Osteocyte (in vitro differentiated cells): ENCODE measurements at regions not wholly inside any gene's neighbourhood (a gene's known extent, or its start where the extent isn't known, plus 50 kb on each side); places are given as distances from the start of the nearest gene placed in this dataset.

Source experiments
- DNase-seq: peaks from one replicate; pipeline ENCODE4 v3.0.0; 2021; ENCODE audit warnings: mixed read lengths; ENCODE audit not compliant: unreplicated experiment; ENCODE audit errors: extremely low spot score
- H3K27ac Mint-ChIP-seq: one replicate; pipeline ENCODE4 v1.8.0; 2021; ENCODE audit warnings: mild to moderate bottlenecking, mixed read lengths; ENCODE audit not compliant: unreplicated experiment
- H3K27me3 Mint-ChIP-seq: one replicate; pipeline ENCODE4 v1.8.0; 2021; ENCODE audit warnings: mixed read lengths; ENCODE audit not compliant: unreplicated experiment
- H3K36me3 Mint-ChIP-seq: one replicate; pipeline ENCODE4 v1.8.0; 2021; ENCODE audit warnings: mixed read lengths; ENCODE audit not compliant: unreplicated experiment
- H3K4me1 Mint-ChIP-seq: one replicate; pipeline ENCODE4 v1.8.0; 2021; ENCODE audit warnings: mixed read lengths; ENCODE audit not compliant: unreplicated experiment
- H3K4me3 Mint-ChIP-seq: one replicate; pipeline ENCODE4 v1.8.0; 2021; ENCODE audit warnings: mild to moderate bottlenecking, moderate library complexity, mixed read lengths; ENCODE audit not compliant: unreplicated experiment
- H3K9me3 Mint-ChIP-seq: one replicate; pipeline ENCODE4 v1.8.0; 2021; ENCODE audit warnings: mixed read lengths; ENCODE audit not compliant: unreplicated experiment
- TF ChIP-seq, protein P1 (sequence below): fragments of 200-600 bp; sonication (generic); IDR thresholded peaks from 2 replicates; pipeline ENCODE4 v1.5.0; 2021; ENCODE audit warnings: antibody characterized with exemption, mild to moderate bottlenecking, moderate library complexity

- Mint-ChIP-seq H3K36me3 (no peaks in the 10 kb centered on the region), H3K27ac (no peak overlapping the region), H3K4me3 (no peak overlapping the region), H3K27me3 (no peaks in the 10 kb centered on the region), H3K9me3 (peaks cover 17% of the 10 kb centered on the region), H3K4me1 (peaks cover 4% of the 10 kb centered on the region)
- TF ChIP-seq, protein P1, sequence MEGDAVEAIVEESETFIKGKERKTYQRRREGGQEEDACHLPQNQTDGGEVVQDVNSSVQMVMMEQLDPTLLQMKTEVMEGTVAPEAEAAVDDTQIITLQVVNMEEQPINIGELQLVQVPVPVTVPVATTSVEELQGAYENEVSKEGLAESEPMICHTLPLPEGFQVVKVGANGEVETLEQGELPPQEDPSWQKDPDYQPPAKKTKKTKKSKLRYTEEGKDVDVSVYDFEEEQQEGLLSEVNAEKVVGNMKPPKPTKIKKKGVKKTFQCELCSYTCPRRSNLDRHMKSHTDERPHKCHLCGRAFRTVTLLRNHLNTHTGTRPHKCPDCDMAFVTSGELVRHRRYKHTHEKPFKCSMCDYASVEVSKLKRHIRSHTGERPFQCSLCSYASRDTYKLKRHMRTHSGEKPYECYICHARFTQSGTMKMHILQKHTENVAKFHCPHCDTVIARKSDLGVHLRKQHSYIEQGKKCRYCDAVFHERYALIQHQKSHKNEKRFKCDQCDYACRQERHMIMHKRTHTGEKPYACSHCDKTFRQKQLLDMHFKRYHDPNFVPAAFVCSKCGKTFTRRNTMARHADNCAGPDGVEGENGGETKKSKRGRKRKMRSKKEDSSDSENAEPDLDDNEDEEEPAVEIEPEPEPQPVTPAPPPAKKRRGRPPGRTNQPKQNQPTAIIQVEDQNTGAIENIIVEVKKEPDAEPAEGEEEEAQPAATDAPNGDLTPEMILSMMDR = no peak
- DNase-seq = no peak
These were observed 712.0 kb upstream of the SGCG start for GRCh38 chr13:22468824-22469223.

- peaks cover 17% of the 10 kb centered on the region for H3K9me3 Mint-ChIP-seq
- H3K4me1 Mint-ChIP-seq = peaks cover 4% of the 10 kb centered on the region
- TF ChIP-seq, protein P1 = no peak
- H3K36me3 Mint-ChIP-seq = no peaks in the 10 kb centered on the region
- H3K4me3 Mint-ChIP-seq = no peak overlapping the region
- no peaks in the 10 kb centered on the region for H3K27me3 Mint-ChIP-seq
- DNase-seq = no peak
- no peak overlapping the region for H3K27ac Mint-ChIP-seq
These were observed 711.3 kb upstream of the SGCG start for GRCh38 chr13:22469452-22469851.

- H3K27ac Mint-ChIP-seq = no peak overlapping the region
- no peak overlapping the region for H3K4me3 Mint-ChIP-seq
- TF ChIP-seq, protein P1 = no peak
These were observed 710.7 kb upstream of the SGCG start for GRCh38 chr13:22470075-22470474.

GRCh38 chr13:22482496-22483000, 698.2 kb upstream of the SGCG start:
- Mint-ChIP-seq H3K27me3 (no peaks in the 10 kb centered on the region), H3K4me1 (no peaks in the 10 kb centered on the region), H3K27ac (no peak overlapping the region), H3K4me3 (no peak overlapping the region), H3K36me3 (no peaks in the 10 kb centered on the region), H3K9me3 (peaks cover 38% of the 10 kb centered on the region)
- no peak for DNase-seq
- TF ChIP-seq, protein P1 = no peak

More at GRCh38 chr13:22470075-22470474, 710.7 kb upstream of the SGCG start:
- H3K4me1 Mint-ChIP-seq = peaks cover 4% of the 10 kb centered on the region
- no peaks in the 10 kb centered on the region for H3K36me3 Mint-ChIP-seq
- H3K27me3 Mint-ChIP-seq = no peaks in the 10 kb centered on the region
- no peak for DNase-seq
- H3K9me3 Mint-ChIP-seq = peaks cover 17% of the 10 kb centered on the region

GRCh38 chr13:22483276-22483675, 697.5 kb upstream of the SGCG start:
- Mint-ChIP-seq H3K9me3 (peaks cover 38% of the 10 kb centered on the region), H3K27me3 (no peaks in the 10 kb centered on the region), H3K27ac (no peak overlapping the region), H3K4me3 (no peak overlapping the region), H3K4me1 (no peaks in the 10 kb centered on the region), H3K36me3 (no peaks in the 10 kb centered on the region)
- TF ChIP-seq, protein P1 = no peak
- DNase-seq = no peak
